Epithelial cell of esophagus (primary cell): ENCODE measurements at regions not wholly inside any gene's neighbourhood (a gene's known extent, or its start where the extent isn't known, plus 50 kb on each side); places are given as distances from the start of the nearest gene placed in this dataset.
"Not testable (repeated sequence)": the region's sequence is repeated elsewhere in the genome, so short reads cannot be mapped to it uniquely, and the experiment has no call there.

Experiments used
- DNase-seq: peaks from one replicate; pipeline ENCODE4 v3.0.0; 2010; ENCODE audit warnings: low read depth
- H3K4me3 ChIP-seq: 2 replicates; pipeline ENCODE4 v1.5.1; 2011; ENCODE audit warnings: mild to moderate bottlenecking, low read length, control low read depth
- TF ChIP-seq, protein P1 (sequence below): IDR thresholded peaks from 2 replicates; pipeline ENCODE4 v1.5.1; 2011; ENCODE audit warnings: low read depth, mild to moderate bottlenecking, low read length, control low read depth, inconsistent platforms; ENCODE audit not compliant: insufficient read depth; ENCODE audit errors: missing control alignments

DNA sequence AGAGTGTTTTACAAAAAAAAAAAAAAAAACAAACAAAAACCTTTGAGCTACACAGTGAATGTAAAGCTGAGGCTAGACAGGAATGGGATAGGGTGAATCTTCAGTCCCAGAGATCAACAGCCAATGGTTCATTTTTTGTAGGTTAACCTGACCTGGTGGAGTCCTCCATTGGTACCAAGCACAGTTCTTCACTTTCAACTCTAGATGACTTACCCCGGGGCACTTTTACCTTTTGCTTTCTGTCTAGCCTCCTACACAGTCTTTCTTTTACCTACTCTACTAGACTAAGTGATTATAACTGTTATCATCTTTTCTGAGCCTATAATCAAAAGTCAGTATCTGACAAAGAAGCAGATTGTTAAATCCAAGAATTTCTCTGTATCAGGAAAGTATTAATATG lies 50.9 kb downstream of the ANXA2R start:
- DNase-seq: no peak
- TF ChIP-seq, protein P1, sequence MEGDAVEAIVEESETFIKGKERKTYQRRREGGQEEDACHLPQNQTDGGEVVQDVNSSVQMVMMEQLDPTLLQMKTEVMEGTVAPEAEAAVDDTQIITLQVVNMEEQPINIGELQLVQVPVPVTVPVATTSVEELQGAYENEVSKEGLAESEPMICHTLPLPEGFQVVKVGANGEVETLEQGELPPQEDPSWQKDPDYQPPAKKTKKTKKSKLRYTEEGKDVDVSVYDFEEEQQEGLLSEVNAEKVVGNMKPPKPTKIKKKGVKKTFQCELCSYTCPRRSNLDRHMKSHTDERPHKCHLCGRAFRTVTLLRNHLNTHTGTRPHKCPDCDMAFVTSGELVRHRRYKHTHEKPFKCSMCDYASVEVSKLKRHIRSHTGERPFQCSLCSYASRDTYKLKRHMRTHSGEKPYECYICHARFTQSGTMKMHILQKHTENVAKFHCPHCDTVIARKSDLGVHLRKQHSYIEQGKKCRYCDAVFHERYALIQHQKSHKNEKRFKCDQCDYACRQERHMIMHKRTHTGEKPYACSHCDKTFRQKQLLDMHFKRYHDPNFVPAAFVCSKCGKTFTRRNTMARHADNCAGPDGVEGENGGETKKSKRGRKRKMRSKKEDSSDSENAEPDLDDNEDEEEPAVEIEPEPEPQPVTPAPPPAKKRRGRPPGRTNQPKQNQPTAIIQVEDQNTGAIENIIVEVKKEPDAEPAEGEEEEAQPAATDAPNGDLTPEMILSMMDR: no peak
- H3K4me3 ChIP-seq: no peak overlapping the region

- no peak for DNase-seq
- no peak overlapping the region for H3K4me3 ChIP-seq
- TF ChIP-seq, protein P1: no peak
These were observed 51.6 kb downstream of the ANXA2R start for GRCh38 chr5:42988568-42988967.

DNA sequence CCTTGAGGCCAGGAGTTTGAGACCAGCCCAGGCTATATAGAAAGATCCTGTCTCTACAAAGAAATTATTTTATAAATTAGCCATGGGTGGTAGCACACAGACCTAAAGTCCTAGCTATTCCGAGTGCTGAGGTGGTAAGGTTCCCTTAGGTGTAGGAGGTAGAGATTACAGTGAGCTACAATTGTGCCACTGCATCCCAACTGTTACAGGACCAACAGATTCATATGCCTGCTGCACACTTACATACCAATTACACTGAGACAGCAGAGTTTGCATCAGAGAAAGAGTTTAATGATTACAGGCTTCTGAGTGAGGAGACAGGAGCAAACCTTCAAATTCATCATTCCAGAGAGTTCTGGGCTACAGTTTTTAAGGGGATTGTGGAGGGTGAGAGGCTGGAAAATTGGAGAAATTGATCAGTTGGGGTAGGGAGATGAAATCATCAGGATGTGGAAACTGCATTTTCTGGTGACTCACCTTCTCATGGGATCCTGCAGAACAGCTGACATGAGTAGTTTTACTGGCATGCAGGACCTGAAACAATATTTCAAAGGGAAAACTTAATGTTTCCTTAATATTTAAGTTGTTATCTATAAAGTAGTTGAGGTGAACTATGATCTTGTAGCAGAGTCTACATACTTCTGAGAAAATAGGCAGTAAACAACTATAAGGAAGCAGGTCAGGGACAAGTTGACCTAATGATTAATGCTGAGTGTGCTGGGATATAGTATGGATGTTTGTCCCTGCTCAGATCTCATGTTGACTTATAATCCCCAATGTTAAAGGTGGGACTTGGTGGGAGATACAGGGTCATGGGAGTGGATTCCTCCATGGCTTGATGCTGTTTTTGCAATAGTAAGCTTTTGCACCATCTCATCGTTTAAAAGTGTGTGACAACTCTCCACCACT lies 54.7 kb downstream of the ANXA2R start:
- DNase-seq: peak; percentile 88
- no peak overlapping the region for H3K4me3 ChIP-seq
- TF ChIP-seq, protein P1: no peak

- H3K4me3 ChIP-seq: no peak overlapping the region
- peak; percentile 91 for DNase-seq
- TF ChIP-seq, protein P1: no peak
These were observed 55.8 kb downstream of the ANXA2R start for GRCh38 chr5:42984307-42984706.

- peak; percentile 40 for DNase-seq
- TF ChIP-seq, protein P1: no peak
These were observed 58.0 kb downstream of the ANXA2R start for GRCh38 chr5:42982107-42982622.

GRCh38 chr5:42981417-42982106 lies 58.6 kb downstream of the ANXA2R start:
- not testable (repeated sequence) for H3K4me3 ChIP-seq, DNase-seq

More at GRCh38 chr5:42982107-42982622, 58.0 kb downstream of the ANXA2R start:
- no peak overlapping the region for H3K4me3 ChIP-seq

GRCh38 chr5:42981015-42981414 lies 59.1 kb downstream of the ANXA2R start:
- DNase-seq, H3K4me3 ChIP-seq: not testable (repeated sequence)

- H3K4me3 ChIP-seq, DNase-seq: not testable (repeated sequence)
These were observed 59.7 kb downstream of the ANXA2R start for GRCh38 chr5:42980391-42980790.

- not testable (repeated sequence) for H3K4me3 ChIP-seq, DNase-seq
These were observed 60.9 kb downstream of the ANXA2R start for GRCh38 chr5:42979242-42979641.
